ENCODE measurements at regions not wholly inside any gene's neighbourhood (a gene's known extent, or its start where the extent isn't known, plus 50 kb on each side); places are given as distances from the start of the nearest gene placed in this dataset.
A peak's percentile ranks its signal among the peaks of the same experiment; 100 is the strongest.

DNA sequence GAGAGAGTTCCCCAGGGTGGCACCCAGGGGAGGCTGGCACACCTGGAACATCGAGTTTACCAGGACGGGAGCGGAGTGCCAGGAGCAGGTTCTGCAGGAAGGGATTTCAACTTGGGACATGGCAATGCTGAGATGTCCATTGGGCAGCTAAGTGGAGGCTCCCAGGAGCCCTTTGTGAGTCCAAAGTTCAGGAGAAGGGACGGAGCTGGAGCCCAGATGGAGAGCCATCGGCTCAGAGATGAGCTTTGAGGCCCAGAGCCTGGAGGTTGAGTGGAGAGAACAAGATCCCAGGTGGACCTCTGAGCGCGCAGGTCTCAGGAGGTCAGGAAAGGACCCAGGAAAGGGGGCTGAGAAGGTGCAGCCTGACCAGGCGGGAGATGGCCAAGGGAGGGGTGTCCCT is 67.5 kb upstream of the AFDN start:
- TF ChIP-seq, protein P1, sequence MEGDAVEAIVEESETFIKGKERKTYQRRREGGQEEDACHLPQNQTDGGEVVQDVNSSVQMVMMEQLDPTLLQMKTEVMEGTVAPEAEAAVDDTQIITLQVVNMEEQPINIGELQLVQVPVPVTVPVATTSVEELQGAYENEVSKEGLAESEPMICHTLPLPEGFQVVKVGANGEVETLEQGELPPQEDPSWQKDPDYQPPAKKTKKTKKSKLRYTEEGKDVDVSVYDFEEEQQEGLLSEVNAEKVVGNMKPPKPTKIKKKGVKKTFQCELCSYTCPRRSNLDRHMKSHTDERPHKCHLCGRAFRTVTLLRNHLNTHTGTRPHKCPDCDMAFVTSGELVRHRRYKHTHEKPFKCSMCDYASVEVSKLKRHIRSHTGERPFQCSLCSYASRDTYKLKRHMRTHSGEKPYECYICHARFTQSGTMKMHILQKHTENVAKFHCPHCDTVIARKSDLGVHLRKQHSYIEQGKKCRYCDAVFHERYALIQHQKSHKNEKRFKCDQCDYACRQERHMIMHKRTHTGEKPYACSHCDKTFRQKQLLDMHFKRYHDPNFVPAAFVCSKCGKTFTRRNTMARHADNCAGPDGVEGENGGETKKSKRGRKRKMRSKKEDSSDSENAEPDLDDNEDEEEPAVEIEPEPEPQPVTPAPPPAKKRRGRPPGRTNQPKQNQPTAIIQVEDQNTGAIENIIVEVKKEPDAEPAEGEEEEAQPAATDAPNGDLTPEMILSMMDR (IDR thresholded peaks at IDR 0.05 in 8 of 11, conservative IDR thresholded peaks at IDR 0.05 in 3 of 11) = no peak
- no peak for TF ChIP-seq POLR2AphosphoS5 (IDR thresholded peaks at IDR 0.05)
- TF ChIP-seq POLR2A (IDR thresholded peaks at IDR 0.05) = no peak
- Histone ChIP-seq H3K36me3 (no peaks in the 10 kb centered on the region), H3K4me1 (peaks cover 0 to 19% (median 4%) of the 10 kb centered on the region in 6 donors), H3K27me3 (replicated peaks in 1 of 7) (no peaks in the 10 kb centered on the region), H3K4me3 (no peak overlapping the region), H3K9me3 (no peaks in the 10 kb centered on the region), H3K27ac (peak overlapping the region in 3 of 8 donors; percentile 15 to 54 (median 49))
- 89 to 95% (median 92%) methylated on average over 8 of the region's 8 CpGs for WGBS, 5 donors
- intact Hi-C loops (cut with DNase I; ENCODE audit: low total_unique reads) = no loop called here
- DNase-seq = peak; percentile 47

DNA sequence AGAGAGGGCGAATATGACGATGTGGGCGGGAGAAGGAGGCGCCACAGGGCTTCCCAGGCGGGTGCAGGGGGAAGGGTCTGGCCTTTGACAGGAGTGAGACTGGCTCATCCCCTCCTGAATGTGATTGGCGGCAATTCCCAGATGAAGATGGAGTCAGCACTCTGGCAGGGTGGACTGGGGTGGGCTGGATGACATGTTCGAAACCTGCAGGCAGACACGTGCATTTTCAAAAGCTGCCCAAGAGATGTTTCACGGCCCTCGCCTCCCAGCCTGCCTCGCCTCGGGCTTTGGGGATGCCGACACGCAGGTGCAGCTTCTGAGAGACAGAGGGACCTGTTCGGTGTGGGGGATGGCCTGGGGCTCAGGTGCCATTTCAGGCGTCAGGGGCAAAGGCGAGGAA is 66.8 kb upstream of the AFDN start:
- intact Hi-C loops (cut with DNase I; ENCODE audit: low total_unique reads) = no loop called here
- H3K27ac ChIP-seq = peak overlapping the region in 4 of 8 donors; percentile 27 to 54 (median 44)
- H3K27me3 ChIP-seq (replicated peaks in 1 of 7) = no peaks in the 10 kb centered on the region
- TF ChIP-seq, protein P1 (IDR thresholded peaks at IDR 0.05 in 8 of 11, conservative IDR thresholded peaks at IDR 0.05 in 3 of 11) = no peak
- TF ChIP-seq POLR2AphosphoS5 (IDR thresholded peaks at IDR 0.05) (no peak), POLR2A (IDR thresholded peaks at IDR 0.05) (no peak)
- H3K9me3 ChIP-seq = no peaks in the 10 kb centered on the region
- WGBS, 5 donors = 87 to 90% (median 90%) methylated on average over 14 to 17 of the region's 17 CpGs
- no peaks in the 10 kb centered on the region for H3K36me3 ChIP-seq
- peak; percentile 74 for DNase-seq
- peaks cover 0 to 19% (median 4%) of the 10 kb centered on the region in 6 donors for H3K4me1 ChIP-seq
- H3K4me3 ChIP-seq = no peak overlapping the region

DNA sequence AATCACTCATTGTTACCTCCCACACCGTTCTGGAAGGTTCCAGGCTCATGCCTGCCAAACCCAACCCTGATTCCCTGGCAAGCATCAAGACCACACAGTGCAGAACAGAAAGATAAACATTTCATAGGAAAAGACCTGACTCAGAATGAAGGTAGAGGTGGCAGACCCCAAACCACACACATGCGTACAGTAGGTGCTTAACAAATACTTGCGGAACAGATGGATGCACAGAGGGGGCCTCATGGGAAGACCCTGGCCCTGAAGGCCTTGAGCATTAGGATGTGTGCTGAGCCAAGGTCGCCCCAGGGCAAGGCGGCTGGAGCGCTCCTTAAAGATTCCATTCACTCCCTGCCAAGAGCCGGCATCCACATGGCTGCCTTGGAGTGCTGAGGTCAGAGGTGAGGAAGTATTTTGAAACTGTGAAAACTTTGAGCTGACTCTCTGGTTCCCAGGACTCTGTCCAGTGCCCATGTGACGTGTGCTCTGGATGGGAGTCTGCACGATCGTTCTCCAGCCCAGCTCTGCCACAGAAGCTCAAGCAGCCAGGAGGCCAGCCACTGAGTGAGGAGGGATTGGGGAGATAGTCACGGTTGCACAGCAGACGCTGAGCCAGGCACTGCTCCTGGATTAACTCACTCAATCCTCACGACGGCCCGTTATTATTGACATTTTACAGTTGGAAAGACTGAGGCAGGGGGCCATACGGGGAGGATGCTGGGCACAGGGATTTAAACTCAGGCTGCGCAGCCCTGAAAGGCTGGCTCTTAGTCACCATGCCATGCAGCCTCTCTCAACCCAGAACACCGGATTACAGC is 65.5 kb upstream of the AFDN start:
- no peaks in the 10 kb centered on the region for H3K27me3 ChIP-seq (replicated peaks in 1 of 7)
- no peaks in the 10 kb centered on the region for H3K9me3 ChIP-seq
- peak overlapping the region in 4 of 8 donors; percentile 4 to 54 (median 44) for H3K27ac ChIP-seq
- H3K36me3 ChIP-seq = no peaks in the 10 kb centered on the region
- TF ChIP-seq POLR2A (IDR thresholded peaks at IDR 0.05) (no peak), POLR2AphosphoS5 (IDR thresholded peaks at IDR 0.05) (peak; percentile 22 to 61 (median 60))
- WGBS, 5 donors = 57 to 81% (median 74%) methylated on average over 17 to 18 of the region's 18 CpGs
- peak; percentile 53 for DNase-seq
- H3K4me3 ChIP-seq = no peak overlapping the region
- intact Hi-C loops (cut with DNase I; ENCODE audit: low total_unique reads) = no loop called here
- H3K4me1 ChIP-seq = peaks cover 0 to 19% (median 4%) of the 10 kb centered on the region in 6 donors

DNA sequence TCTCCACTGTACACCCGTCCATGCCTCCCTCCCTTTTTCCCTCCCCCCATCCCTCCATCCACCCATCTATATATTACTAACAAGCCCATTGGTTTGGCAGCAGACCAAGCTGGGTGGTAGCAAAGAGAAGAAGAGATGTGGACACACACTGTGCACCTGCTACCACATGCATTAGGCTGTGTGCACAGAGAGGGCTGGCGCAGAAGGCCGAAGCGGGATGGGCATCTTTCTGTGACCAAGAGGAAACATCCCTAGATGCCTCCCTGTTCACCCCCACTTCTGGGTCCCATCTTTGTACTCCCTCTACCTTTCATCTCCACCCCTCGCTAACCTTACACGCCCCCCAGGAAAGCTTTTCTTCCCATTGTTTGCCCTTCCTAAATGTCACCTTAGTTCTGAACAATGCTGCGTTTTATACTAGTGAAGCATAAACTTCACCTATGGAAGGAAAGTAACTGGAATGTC is 64.9 kb upstream of the AFDN start:
- peak overlapping the region in 1 of 8 donors; percentile 54 for H3K27ac ChIP-seq
- H3K9me3 ChIP-seq = no peaks in the 10 kb centered on the region
- TF ChIP-seq POLR2AphosphoS5 (IDR thresholded peaks at IDR 0.05) (no peak), POLR2A (IDR thresholded peaks at IDR 0.05) (no peak)
- TF ChIP-seq, protein P1 (IDR thresholded peaks at IDR 0.05 in 8 of 11, conservative IDR thresholded peaks at IDR 0.05 in 3 of 11) = no peak
- peak; percentile 50 for DNase-seq
- 83 to 95% (median 86%) methylated on average over 7 of the region's 7 CpGs for WGBS, 5 donors
- intact Hi-C loops (cut with DNase I; ENCODE audit: low total_unique reads) = no loop called here
- no peaks in the 10 kb centered on the region for H3K36me3 ChIP-seq
- no peaks in the 10 kb centered on the region for H3K27me3 ChIP-seq (replicated peaks in 1 of 7)
- peaks cover 0 to 19% (median 4%) of the 10 kb centered on the region in 6 donors for H3K4me1 ChIP-seq
- no peak overlapping the region for H3K4me3 ChIP-seq
